Nephron progenitor cell (in vitro differentiated cells): ENCODE measurements at regions not wholly inside any gene's neighbourhood (a gene's known extent, or its start where the extent isn't known, plus 50 kb on each side); places are given as distances from the start of the nearest gene placed in this dataset.

Experiments used
- DNase-seq: peaks from one replicate; pipeline ENCODE4 v3.0.0; 2021
- H3K27ac Mint-ChIP-seq: 2 replicates; pipeline ENCODE4 v1.8.0; 2021; ENCODE audit warnings: mild to moderate bottlenecking, moderate library complexity, mixed read lengths
- H3K27me3 Mint-ChIP-seq: 2 replicates; pipeline ENCODE4 v1.8.0; 2021; ENCODE audit warnings: mild to moderate bottlenecking, low read depth, mixed read lengths; ENCODE audit not compliant: poor library complexity
- H3K36me3 Mint-ChIP-seq: 2 replicates; pipeline ENCODE4 v1.8.0; 2021; ENCODE audit warnings: low read depth, mixed read lengths
- H3K4me1 Mint-ChIP-seq: 2 replicates; pipeline ENCODE4 v1.8.0; 2021; ENCODE audit warnings: mixed read lengths
- H3K4me3 Mint-ChIP-seq: 2 replicates; pipeline ENCODE4 v1.8.0; 2021; ENCODE audit warnings: mild to moderate bottlenecking, moderate library complexity, mixed read lengths
- H3K9me3 Mint-ChIP-seq: 2 replicates; pipeline ENCODE4 v1.8.0; 2021; ENCODE audit warnings: mild to moderate bottlenecking, moderate library complexity, mixed read lengths
- TF ChIP-seq, protein P1 (sequence below): fragments of 200-600 bp; sonication (generic); IDR thresholded peaks from 2 replicates; pipeline ENCODE4 v1.5.0; 2021; ENCODE audit warnings: antibody characterized with exemption

DNA sequence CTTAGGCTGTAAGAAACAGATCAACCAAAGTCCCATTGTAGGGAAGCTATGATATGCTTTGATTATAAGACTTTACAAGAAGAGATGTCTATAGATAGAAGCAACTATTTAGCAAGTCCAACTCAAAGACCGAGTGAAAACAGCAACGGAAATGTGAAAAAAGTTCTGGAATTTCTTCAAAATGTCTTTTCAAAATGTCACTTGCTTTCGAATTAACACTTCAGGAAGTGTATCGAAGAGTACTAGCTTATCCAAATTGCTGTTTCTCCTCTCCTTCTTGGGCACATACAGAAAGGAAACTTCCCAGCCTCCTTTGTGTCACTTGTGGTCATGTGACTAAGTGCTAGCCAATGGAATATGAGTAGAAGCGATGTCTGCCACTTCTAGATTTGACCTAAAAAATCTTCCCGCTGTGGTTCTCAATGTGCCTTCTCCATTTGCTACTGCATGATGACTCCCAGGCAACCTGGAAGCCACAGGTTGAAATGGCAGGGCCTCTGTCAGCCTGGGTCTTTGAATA is 89.9 kb downstream of the TSEN15 start:
- TF ChIP-seq, protein P1, sequence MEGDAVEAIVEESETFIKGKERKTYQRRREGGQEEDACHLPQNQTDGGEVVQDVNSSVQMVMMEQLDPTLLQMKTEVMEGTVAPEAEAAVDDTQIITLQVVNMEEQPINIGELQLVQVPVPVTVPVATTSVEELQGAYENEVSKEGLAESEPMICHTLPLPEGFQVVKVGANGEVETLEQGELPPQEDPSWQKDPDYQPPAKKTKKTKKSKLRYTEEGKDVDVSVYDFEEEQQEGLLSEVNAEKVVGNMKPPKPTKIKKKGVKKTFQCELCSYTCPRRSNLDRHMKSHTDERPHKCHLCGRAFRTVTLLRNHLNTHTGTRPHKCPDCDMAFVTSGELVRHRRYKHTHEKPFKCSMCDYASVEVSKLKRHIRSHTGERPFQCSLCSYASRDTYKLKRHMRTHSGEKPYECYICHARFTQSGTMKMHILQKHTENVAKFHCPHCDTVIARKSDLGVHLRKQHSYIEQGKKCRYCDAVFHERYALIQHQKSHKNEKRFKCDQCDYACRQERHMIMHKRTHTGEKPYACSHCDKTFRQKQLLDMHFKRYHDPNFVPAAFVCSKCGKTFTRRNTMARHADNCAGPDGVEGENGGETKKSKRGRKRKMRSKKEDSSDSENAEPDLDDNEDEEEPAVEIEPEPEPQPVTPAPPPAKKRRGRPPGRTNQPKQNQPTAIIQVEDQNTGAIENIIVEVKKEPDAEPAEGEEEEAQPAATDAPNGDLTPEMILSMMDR = no peak
- Mint-ChIP-seq H3K36me3 (peaks cover 8% of the 10 kb centered on the region), H3K27ac (no peak overlapping the region), H3K4me3 (no peak overlapping the region), H3K27me3 (peaks cover 4% of the 10 kb centered on the region), H3K9me3 (peaks cover 20% of the 10 kb centered on the region), H3K4me1 (no peaks in the 10 kb centered on the region)
- DNase-seq = no peak

DNA sequence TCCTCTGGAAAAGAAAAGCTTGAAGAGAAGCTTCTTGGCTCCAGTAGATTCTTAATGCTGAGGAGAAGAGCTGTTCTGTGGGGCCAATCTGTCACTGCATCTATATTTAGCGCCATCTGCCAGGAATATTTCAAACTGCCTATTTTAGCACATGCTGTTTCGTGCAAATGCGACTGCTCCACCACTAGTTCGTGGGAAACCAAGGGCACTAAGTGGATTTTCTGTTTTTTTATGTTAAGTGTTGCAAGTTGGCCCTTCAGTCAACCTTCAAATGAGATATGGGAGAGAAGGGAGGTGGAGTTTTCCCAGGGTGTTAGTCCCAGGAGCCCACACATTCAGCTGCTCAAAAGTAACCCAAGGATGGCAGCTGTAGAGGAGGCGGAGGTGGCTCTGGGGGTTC is 91.9 kb downstream of the TSEN15 start:
- H3K36me3 Mint-ChIP-seq = no peaks in the 10 kb centered on the region
- H3K27ac Mint-ChIP-seq = no peak overlapping the region
- TF ChIP-seq, protein P1 = no peak
- H3K4me3 Mint-ChIP-seq = no peak overlapping the region
- no peak for DNase-seq
- H3K4me1 Mint-ChIP-seq = no peaks in the 10 kb centered on the region
- H3K27me3 Mint-ChIP-seq = peaks cover 9% of the 10 kb centered on the region
- peaks cover 9% of the 10 kb centered on the region for H3K9me3 Mint-ChIP-seq

DNA sequence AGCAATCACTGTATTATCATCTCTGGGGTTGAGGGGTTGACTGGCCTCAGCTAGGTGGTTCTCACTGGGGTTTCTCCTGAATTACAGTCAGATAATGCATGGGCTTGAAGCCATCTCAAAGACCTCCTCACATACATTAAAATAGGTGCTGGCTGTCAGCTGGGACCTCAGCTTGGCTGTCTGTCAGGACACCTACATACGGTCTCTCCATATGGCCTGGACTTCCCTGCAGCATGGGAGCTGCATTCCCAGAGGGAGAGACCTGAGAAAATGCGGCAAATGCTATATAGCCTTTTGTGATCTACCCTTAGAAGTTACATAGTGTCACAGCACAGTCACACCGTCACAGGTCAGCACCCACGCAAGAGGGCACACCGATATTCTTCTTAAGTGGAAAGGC is 93.6 kb downstream of the TSEN15 start:
- Mint-ChIP-seq H3K4me3 (no peak overlapping the region), H3K4me1 (no peaks in the 10 kb centered on the region), H3K27ac (no peak overlapping the region), H3K36me3 (no peaks in the 10 kb centered on the region), H3K27me3 (peaks cover 10% of the 10 kb centered on the region), H3K9me3 (peaks cover 9% of the 10 kb centered on the region)
- TF ChIP-seq, protein P1 = no peak
- DNase-seq = no peak

DNA sequence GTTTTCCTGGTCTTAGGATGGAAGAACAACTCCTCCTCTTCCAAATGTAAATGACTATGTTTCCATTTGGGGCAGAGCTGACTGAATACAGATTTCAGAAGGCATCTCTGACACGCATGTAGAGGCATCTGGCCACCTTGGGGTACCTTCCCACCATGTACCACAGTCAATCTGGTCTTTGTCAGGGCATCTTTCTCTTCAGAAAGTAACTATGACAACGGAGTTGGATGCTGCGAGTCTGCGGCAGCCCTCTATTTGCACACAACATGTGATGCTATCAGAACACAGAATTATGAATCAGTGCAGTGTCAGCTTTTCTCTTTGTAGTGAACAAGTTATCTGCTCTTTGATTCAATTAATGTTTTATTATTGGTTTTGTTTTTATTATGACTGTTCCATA is 94.7 kb downstream of the TSEN15 start:
- Mint-ChIP-seq H3K36me3 (no peaks in the 10 kb centered on the region), H3K27me3 (peaks cover 10% of the 10 kb centered on the region), H3K9me3 (peaks cover 9% of the 10 kb centered on the region)

DNA sequence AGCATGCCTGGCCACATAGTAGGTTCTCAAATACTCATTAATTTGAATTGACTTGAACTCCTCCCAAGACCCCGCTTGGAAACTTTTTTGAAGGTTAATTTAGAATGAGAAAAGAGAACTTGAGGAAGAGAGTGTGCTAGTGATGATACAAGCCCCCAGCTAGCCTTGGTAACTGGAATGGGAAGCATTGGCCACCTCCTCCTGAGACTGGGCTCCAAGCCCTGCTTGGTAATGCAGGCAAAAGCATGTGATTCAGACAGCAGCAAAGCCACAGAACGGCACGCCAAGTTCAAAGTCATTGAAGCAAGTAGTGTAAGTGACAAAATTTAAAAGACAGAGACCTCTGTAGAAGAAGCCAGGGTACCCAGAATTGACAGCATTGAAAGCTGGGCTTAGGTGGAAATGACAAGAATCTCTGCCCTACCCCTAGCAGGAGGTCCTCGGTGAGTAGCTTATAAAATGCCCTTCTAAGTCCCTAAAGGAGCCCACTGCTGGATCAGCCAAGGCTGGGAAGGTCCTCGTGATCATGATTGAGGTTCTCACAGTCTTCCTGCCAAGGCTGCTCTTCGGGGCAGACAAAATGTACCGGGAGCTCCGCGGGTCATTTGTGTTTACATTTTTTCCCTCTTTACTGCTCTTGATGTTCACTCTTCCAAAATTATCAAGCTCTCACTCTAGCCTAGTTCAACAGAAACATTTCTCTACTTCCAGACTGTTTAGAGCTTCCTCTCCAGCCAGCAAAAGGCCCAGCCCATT is 99.4 kb downstream of the TSEN15 start:
- Mint-ChIP-seq H3K36me3 (no peaks in the 10 kb centered on the region), H3K27me3 (peaks cover 15% of the 10 kb centered on the region), H3K27ac (no peak overlapping the region), H3K9me3 (peaks cover 4% of the 10 kb centered on the region), H3K4me3 (no peak overlapping the region), H3K4me1 (peaks cover 12% of the 10 kb centered on the region)
- DNase-seq = no peak
- TF ChIP-seq, protein P1 = no peak

More for the DNA sequence above, 94.7 kb downstream of the TSEN15 start:
- H3K4me3 Mint-ChIP-seq = no peak overlapping the region
- H3K4me1 Mint-ChIP-seq = no peaks in the 10 kb centered on the region
- DNase-seq = no peak
- TF ChIP-seq, protein P1 = no peak
- no peak overlapping the region for H3K27ac Mint-ChIP-seq

DNA sequence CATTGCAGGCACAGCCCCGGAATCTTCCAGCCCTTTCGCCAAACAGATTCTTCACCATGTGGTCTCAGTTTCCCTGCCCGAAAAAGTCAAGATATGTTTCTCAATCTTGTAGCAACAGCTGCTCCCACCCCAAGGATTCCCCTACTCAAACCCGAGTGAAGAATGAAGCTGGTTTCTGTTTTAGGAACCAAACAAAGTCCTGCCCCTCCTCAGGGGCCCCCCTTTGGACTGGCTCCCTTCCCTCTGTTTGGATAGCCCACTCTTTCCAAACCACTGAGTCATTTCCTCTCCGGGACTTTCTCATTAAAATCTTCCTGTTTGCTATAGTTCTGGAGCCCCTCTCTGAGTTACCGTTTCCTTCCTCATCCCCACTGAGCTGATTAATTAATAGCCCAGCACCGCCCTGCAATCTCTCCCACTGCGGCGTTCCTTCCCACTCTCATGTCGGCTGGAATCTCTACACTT is 100.9 kb downstream of the TSEN15 start:
- Mint-ChIP-seq H3K27ac (no peak overlapping the region), H3K27me3 (peaks cover 15% of the 10 kb centered on the region), H3K4me1 (peaks cover 18% of the 10 kb centered on the region), H3K9me3 (no peaks in the 10 kb centered on the region), H3K36me3 (no peaks in the 10 kb centered on the region), H3K4me3 (no peak overlapping the region)
- DNase-seq = no peak
- TF ChIP-seq, protein P1 = no peak
